ENCODE measurements at regions not wholly inside any gene's neighbourhood (a gene's known extent, or its start where the extent isn't known, plus 50 kb on each side); places are given as distances from the start of the nearest gene placed in this dataset.

GRCh38 chr5:121380066-121380465, 471.6 kb upstream of the FTMT start:
- TF ChIP-seq CTCF (IDR thresholded peaks at IDR 0.05; ENCODE audit: low read depth, low read length) = no peak
- no peak overlapping the region for H3K4me3 ChIP-seq (ENCODE audit: low read depth, low read length)

DNA sequence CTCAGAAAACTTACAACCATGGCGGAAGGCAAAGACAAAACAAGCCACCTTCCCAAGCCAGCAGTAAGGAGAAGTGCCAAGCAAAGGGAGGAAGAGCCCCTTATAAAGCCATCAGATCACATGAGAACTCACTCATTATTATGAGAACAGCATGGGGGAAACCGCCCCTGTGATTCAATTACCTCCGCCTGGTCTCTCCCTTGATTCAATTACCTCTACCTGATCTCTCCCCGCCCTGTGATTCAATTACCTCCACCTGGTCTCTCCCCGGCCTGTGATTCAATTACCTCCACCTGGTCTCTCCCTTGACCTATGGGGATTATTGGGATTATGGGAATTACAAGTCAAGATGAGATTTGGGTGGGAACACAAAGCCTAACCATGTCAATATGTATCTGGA, 467.3 kb upstream of the FTMT start:
- no peak for TF ChIP-seq CTCF (IDR thresholded peaks at IDR 0.05; ENCODE audit: low read depth, low read length)
- H3K4me3 ChIP-seq (ENCODE audit: low read depth, low read length) = no peak overlapping the region

- no peak for TF ChIP-seq CTCF (IDR thresholded peaks at IDR 0.05; ENCODE audit: low read depth, low read length)
- no peak overlapping the region for H3K4me3 ChIP-seq (ENCODE audit: low read depth, low read length)
Measured at GRCh38 chr5:121386334-121386733, 465.3 kb upstream of the FTMT start.

DNA sequence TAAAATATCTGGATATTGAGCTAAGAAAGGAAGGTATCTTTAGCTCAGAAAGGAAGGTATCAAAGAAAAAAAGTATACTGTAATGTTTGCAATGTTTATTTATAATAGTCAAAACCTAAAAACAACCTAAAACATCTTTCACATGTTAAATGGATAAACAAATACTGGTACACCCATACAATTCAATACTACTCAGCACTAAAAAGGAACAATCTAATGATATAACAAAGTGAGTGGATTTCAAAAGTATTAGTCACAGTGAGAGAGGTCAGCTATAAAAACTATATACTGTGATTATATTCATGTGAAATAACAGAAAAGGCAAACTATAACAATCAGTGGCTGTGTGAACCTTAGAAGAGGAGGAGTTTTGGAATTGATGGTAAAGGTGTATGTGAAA, 455.0 kb upstream of the FTMT start:
- TF ChIP-seq CTCF (IDR thresholded peaks at IDR 0.05; ENCODE audit: low read depth, low read length) = no peak
- no peak overlapping the region for H3K4me3 ChIP-seq (ENCODE audit: low read depth, low read length)

- TF ChIP-seq CTCF (IDR thresholded peaks at IDR 0.05; ENCODE audit: low read depth, low read length) = no peak
- no peak overlapping the region for H3K4me3 ChIP-seq (ENCODE audit: low read depth, low read length)
Measured at GRCh38 chr5:121399879-121400278, 451.8 kb upstream of the FTMT start.

- TF ChIP-seq CTCF (IDR thresholded peaks at IDR 0.05; ENCODE audit: low read depth, low read length) = no peak
- no peak overlapping the region for H3K4me3 ChIP-seq (ENCODE audit: low read depth, low read length)
Measured at GRCh38 chr5:121408778-121409177, 442.9 kb upstream of the FTMT start.

- H3K4me3 ChIP-seq (ENCODE audit: low read depth, low read length) = no peak overlapping the region
- no peak for TF ChIP-seq CTCF (IDR thresholded peaks at IDR 0.05; ENCODE audit: low read depth, low read length)
Measured at GRCh38 chr5:121415270-121415669, 436.4 kb upstream of the FTMT start.

All from WI38 (cell line).